Ectodermal cell (in vitro differentiated cells): ENCODE measurements at regions not wholly inside any gene's neighbourhood (a gene's known extent, or its start where the extent isn't known, plus 50 kb on each side); places are given as distances from the start of the nearest gene placed in this dataset.
"Not testable (repeated sequence)": the region's sequence is repeated elsewhere in the genome, so short reads cannot be mapped to it uniquely, and the experiment has no call there.

ENCODE experiments used
- H3K27ac ChIP-seq: 2 replicates; pipeline ENCODE4 v1.7.0; 2013; ENCODE audit warnings: mild to moderate bottlenecking, low read depth, low read length; ENCODE audit not compliant: insufficient read depth, poor library complexity, severe bottlenecking
- H3K27me3 ChIP-seq: 2 replicates; pipeline ENCODE4 v1.7.0; 2013; ENCODE audit warnings: mild to moderate bottlenecking, low read length; ENCODE audit not compliant: insufficient read depth, control insufficient read depth, poor library complexity, severe bottlenecking
- H3K36me3 ChIP-seq: one replicate; pipeline ENCODE4 v1.7.0; 2013; ENCODE audit warnings: low read length; ENCODE audit not compliant: control insufficient read depth, insufficient read depth
- H3K4me1 ChIP-seq: one replicate; pipeline ENCODE4 v1.7.0; 2013; ENCODE audit warnings: low read length; ENCODE audit not compliant: control insufficient read depth, insufficient read depth
- H3K4me3 ChIP-seq: 2 replicates; pipeline ENCODE4 v1.7.0; 2013; ENCODE audit warnings: low read depth, low read length, control low read depth; ENCODE audit not compliant: insufficient read depth
- H3K9me3 ChIP-seq: 2 replicates; pipeline ENCODE4 v1.7.0; 2013; ENCODE audit warnings: mild to moderate bottlenecking, low read length, moderate library complexity; ENCODE audit not compliant: control insufficient read depth
- WGBS, 2 experiments: methylation state at CpG; one replicate each; pipeline ENCODE4 v1.1.7; 2013; ENCODE audit warnings: missing lambda C conversion rate in 2 of 2; 5-methylcytosine and 5-hydroxymethylcytosine counted together

GRCh38 chr12:112607427-112607826, 184.1 kb upstream of the RPH3A start:
- H3K4me1 ChIP-seq = peaks cover 3% of the 10 kb centered on the region
- no peaks in the 10 kb centered on the region for H3K9me3 ChIP-seq
- no peaks in the 10 kb centered on the region for H3K36me3 ChIP-seq
- no peaks in the 10 kb centered on the region for H3K27me3 ChIP-seq
- H3K27ac ChIP-seq = no peak overlapping the region
- 90 to 100% methylated on average over 2 to 3 of the region's 3 CpGs for WGBS, 2 experiments
- no peak overlapping the region for H3K4me3 ChIP-seq

GRCh38 chr12:112611908-112612307, 179.6 kb upstream of the RPH3A start:
- Histone ChIP-seq H3K4me1 (no peaks in the 10 kb centered on the region), H3K27ac (no peak overlapping the region), H3K4me3 (no peak overlapping the region), H3K9me3 (no peaks in the 10 kb centered on the region), H3K36me3 (no peaks in the 10 kb centered on the region), H3K27me3 (no peaks in the 10 kb centered on the region)
- WGBS, 2 experiments = 91 to 92% methylated on average over 7 of the region's 7 CpGs

DNA sequence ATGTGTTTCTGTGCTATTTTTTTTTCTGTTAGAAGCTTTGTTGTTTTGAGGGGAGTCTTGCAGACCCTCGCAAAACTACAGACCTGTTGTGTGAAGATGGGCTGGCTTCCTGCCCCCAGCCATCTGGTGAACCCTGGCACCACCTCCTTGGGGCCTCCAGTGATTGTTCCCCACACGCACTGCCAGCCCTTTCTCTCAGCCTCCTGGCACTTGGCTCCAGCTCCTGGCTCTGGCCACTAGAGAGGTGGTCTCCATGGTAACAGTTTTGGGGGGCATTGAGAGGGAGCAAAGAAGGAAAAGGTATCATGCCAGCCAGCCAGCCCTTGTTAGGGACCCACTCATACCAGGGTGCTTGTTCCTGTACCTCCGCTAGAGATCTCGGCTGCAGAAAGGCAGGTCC, 176.4 kb upstream of the RPH3A start:
- 87 to 96% methylated on average over 4 of the region's 4 CpGs for WGBS, 2 experiments
- H3K4me3 ChIP-seq = no peak overlapping the region
- no peaks in the 10 kb centered on the region for H3K9me3 ChIP-seq
- no peaks in the 10 kb centered on the region for H3K36me3 ChIP-seq
- H3K27me3 ChIP-seq = no peaks in the 10 kb centered on the region
- peaks cover 8% of the 10 kb centered on the region for H3K4me1 ChIP-seq
- no peak overlapping the region for H3K27ac ChIP-seq

DNA sequence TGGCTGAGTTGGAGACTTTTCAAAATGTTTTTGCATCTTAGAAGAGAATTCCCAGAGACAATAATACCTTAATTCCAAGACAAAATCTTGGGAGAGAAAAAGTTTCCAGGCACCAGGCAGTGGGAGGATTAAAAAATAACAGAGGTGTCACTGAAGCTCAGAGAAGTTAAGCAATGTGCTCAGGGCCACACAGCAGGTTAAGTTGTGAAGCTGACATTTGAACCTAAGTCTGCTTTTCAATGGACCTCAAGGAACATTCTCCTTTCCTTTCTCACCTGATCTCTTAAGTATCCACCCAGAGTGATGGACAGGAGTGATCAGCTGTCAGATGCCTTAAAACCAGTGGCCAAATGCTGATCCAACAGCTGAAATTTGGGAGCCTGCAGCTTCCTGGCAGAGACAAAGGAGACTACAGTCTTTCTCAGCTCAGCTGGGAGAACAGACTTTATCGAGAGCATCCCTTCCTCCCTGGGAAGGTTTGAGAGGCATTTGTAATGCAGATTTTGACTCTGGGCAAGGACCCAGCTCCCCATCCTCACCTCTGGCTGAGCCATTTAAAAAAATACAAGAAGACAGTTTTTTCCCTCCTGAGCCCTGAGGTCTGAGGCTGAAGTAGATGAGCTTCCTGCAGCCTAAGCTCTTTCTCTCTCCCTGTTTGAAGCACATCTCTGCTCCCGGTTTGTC, 174.9 kb upstream of the RPH3A start:
- Histone ChIP-seq H3K36me3 (no peaks in the 10 kb centered on the region), H3K9me3 (no peaks in the 10 kb centered on the region), H3K27ac (peak overlapping the region; percentile 11), H3K4me3 (no peak overlapping the region), H3K4me1 (peaks cover 8% of the 10 kb centered on the region), H3K27me3 (no peaks in the 10 kb centered on the region)
- 0 to 4% methylated on average over 2 of the region's 2 CpGs for WGBS, 2 experiments

GRCh38 chr12:112617153-112617505, 174.4 kb upstream of the RPH3A start:
- Histone ChIP-seq H3K27ac (peak overlapping the region; percentile 11), H3K4me1 (peaks cover 8% of the 10 kb centered on the region), H3K27me3 (no peaks in the 10 kb centered on the region), H3K9me3 (no peaks in the 10 kb centered on the region), H3K4me3 (no peak overlapping the region), H3K36me3 (no peaks in the 10 kb centered on the region)
- 0 to 2% methylated on average over 3 of the region's 3 CpGs for WGBS, 2 experiments

GRCh38 chr12:112627851-112628250, 163.7 kb upstream of the RPH3A start:
- Histone ChIP-seq H3K36me3 (no peaks in the 10 kb centered on the region), H3K4me1 (no peaks in the 10 kb centered on the region), H3K9me3 (no peaks in the 10 kb centered on the region), H3K4me3 (no peak overlapping the region), H3K27ac (no peak overlapping the region), H3K27me3 (no peaks in the 10 kb centered on the region)
- WGBS, 2 experiments = 67 to 79% methylated on average over 7 of the region's 7 CpGs

DNA sequence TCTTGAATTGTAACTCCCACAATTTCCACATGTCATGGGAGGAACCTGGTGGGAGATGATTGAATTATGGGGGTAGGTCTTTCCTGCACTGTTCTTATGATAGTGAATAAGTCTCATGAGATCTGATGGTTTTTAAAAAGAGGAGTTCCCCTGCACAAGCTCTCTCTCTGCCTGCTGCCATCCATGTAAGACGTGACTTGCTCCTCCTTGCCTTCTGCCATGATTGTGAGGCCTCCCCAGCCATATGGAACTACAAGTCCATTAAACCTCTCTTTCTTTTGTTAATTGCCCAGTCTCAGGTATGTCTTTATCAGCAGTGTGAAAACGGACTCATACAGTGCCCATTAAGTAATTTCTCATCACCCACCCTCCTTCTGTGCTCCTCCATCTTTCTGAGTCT, 159.6 kb upstream of the RPH3A start:
- not testable (repeated sequence) for H3K27ac ChIP-seq, H3K27me3 ChIP-seq, H3K9me3 ChIP-seq, H3K4me1 ChIP-seq, H3K36me3 ChIP-seq, H3K4me3 ChIP-seq
- 85 to 90% methylated on average over 2 of the region's 2 CpGs for WGBS, 2 experiments

DNA sequence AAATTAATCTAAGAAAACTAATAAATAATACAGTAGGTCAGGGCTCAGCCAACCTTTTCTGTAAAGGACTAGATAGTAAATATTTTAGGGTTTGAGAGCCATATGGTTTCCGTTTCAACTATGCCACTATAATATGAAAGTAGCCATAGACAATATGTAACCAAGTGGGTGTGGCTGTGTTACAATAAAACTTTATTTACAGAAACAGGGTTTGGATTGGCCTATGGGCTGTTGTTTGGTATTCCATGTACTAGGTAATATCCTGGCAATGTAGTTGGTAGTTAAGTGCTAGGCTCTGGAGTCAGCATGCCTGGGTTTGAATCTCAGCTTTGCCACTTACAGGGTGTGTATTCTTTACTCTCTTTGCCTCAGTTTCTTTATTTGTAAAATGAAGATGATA, 156.5 kb upstream of the RPH3A start:
- H3K9me3 ChIP-seq = no peaks in the 10 kb centered on the region
- no peaks in the 10 kb centered on the region for H3K36me3 ChIP-seq
- WGBS, 2 experiments = 80% methylated on average over 1 of the region's 1 CpG; no CpG with 5 or more reads in 1 of the 2 experiments
- H3K27me3 ChIP-seq = no peaks in the 10 kb centered on the region
- H3K4me1 ChIP-seq = no peaks in the 10 kb centered on the region
- H3K27ac ChIP-seq = no peak overlapping the region
- no peak overlapping the region for H3K4me3 ChIP-seq

- H3K9me3 ChIP-seq = no peaks in the 10 kb centered on the region
- 94 to 100% methylated on average over 1 of the region's 2 CpGs for WGBS, 2 experiments
- H3K4me1 ChIP-seq = no peaks in the 10 kb centered on the region
- no peak overlapping the region for H3K4me3 ChIP-seq
- no peaks in the 10 kb centered on the region for H3K36me3 ChIP-seq
- no peaks in the 10 kb centered on the region for H3K27me3 ChIP-seq
- H3K27ac ChIP-seq = no peak overlapping the region
These were observed 153.1 kb upstream of the RPH3A start for GRCh38 chr12:112638420-112638819.

GRCh38 chr12:112645586-112645985, 146.0 kb upstream of the RPH3A start:
- H3K27me3 ChIP-seq = no peaks in the 10 kb centered on the region
- H3K4me3 ChIP-seq = no peak overlapping the region
- H3K4me1 ChIP-seq = no peaks in the 10 kb centered on the region
- H3K9me3 ChIP-seq = no peaks in the 10 kb centered on the region
- H3K27ac ChIP-seq = no peak overlapping the region
- no peaks in the 10 kb centered on the region for H3K36me3 ChIP-seq
- WGBS, 2 experiments = 80 to 87% methylated on average over 7 of the region's 7 CpGs

DNA sequence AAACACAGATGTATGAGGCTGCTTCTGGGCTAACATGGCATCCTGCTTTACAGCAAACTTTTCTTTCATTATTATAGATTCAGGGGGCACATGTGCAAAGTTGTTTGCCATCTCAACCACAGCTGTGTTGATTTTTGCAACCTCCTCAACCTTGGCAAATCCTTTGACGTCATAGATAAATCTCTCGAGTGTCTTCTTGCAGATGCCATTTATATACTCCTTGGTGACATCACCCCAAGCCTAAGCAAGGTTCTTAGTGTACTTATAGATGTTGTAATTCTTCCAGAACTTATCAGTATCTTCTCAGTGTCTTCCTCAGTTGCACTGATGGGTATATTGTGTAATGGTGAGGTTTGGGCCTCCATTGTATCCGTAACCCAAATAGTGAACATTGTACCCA, 135.4 kb upstream of the RPH3A start:
- no peak overlapping the region for H3K4me3 ChIP-seq
- WGBS, 2 experiments = 62 to 67% methylated on average over 3 of the region's 3 CpGs
- no peak overlapping the region for H3K27ac ChIP-seq
- no peaks in the 10 kb centered on the region for H3K4me1 ChIP-seq
- no peaks in the 10 kb centered on the region for H3K36me3 ChIP-seq
- no peaks in the 10 kb centered on the region for H3K9me3 ChIP-seq
- H3K27me3 ChIP-seq = no peaks in the 10 kb centered on the region
